MCF 10A (cell line): ENCODE measurements at regions not wholly inside any gene's neighbourhood (a gene's known extent, or its start where the extent isn't known, plus 50 kb on each side); places are given as distances from the start of the nearest gene placed in this dataset.
A peak's percentile ranks its signal among the peaks of the same experiment; 100 is the strongest.

Experiments used
- BruUV-seq: library from RNA; stranded (reverse); fragments of 400-500 nt; replicated peaks from 2 replicates; lab custom pipeline; 2021; lab: Mats Ljungman, UMichigan
- CTCF ChIA-PET: fragments of 300-600 bp; sonication (Branson Sonifier 250); formaldehyde crosslinking; extraction: SDS; loops from one replicate; lab custom pipeline; 2021; ENCODE audit warnings: antibody characterized with exemption, inconsistent platforms; lab: Yijun Ruan, JAX
- POLR2A ChIA-PET: fragments of 300-600, 350-650 bp; sonication (Branson Sonifier 250); formaldehyde crosslinking; extraction: SDS; loops from one replicate; lab custom pipeline; 2020; ENCODE audit warnings: antibody characterized with exemption, inconsistent platforms; lab: Yijun Ruan, JAX
- DNase-seq: peaks from one replicate; pipeline ENCODE4 v3.0.0-alpha.2; 2018; ENCODE audit not compliant: unreplicated experiment
- H3K27ac Mint-ChIP-seq: one replicate; pipeline ENCODE4 v1.8.0; 2022; ENCODE audit warnings: mild to moderate bottlenecking, low read depth, mixed read lengths; ENCODE audit not compliant: unreplicated experiment
- H3K27me3 Mint-ChIP-seq: one replicate; pipeline ENCODE4 v1.8.0; 2022; ENCODE audit warnings: mixed read lengths; ENCODE audit not compliant: insufficient read depth, unreplicated experiment
- H3K36me3 Mint-ChIP-seq: one replicate; pipeline ENCODE4 v1.8.0; 2022; ENCODE audit warnings: mild to moderate bottlenecking, moderate library complexity, mixed read lengths; ENCODE audit not compliant: insufficient read depth, unreplicated experiment
- H3K4me1 Mint-ChIP-seq: one replicate; pipeline ENCODE4 v1.8.0; 2022; ENCODE audit warnings: mixed read lengths; ENCODE audit not compliant: insufficient read depth, unreplicated experiment
- H3K4me3 Mint-ChIP-seq: one replicate; pipeline ENCODE4 v1.8.0; 2022; ENCODE audit warnings: mild to moderate bottlenecking, moderate library complexity, mixed read lengths; ENCODE audit not compliant: unreplicated experiment
- H3K9me3 Mint-ChIP-seq: one replicate; pipeline ENCODE4 v1.8.0; 2022; ENCODE audit warnings: mixed read lengths; ENCODE audit not compliant: unreplicated experiment
- CTCF ChIP-seq: fragments of 200-600 bp; IDR thresholded peaks from one replicate; pipeline ENCODE4 v1.8.0; 2022; ENCODE audit warnings: antibody characterized with exemption, mild to moderate bottlenecking; ENCODE audit not compliant: unreplicated experiment
- intact Hi-C: fragments of 100-400 bp; cut with micrococcal nuclease; formaldehyde crosslinking; loops from 2 replicates; pipeline ENCODE4 v1.14.1; 2022

GRCh38 chr15:61534986-61535385 lies 305.9 kb upstream of the RORA start:
- H3K4me3 Mint-ChIP-seq, result no peak overlapping the region
- intact Hi-C loops, result no loop called here
- TF ChIP-seq CTCF, result no peak
- H3K4me1 Mint-ChIP-seq, result no peaks in the 10 kb centered on the region
- no TSS peak for BruUV-seq
- no peak overlapping the region for H3K27ac Mint-ChIP-seq
- H3K27me3 Mint-ChIP-seq, result peaks cover 37% of the 10 kb centered on the region
- peaks cover 4% of the 10 kb centered on the region for H3K36me3 Mint-ChIP-seq
- no peak for DNase-seq
- ChIA-PET CTCF (interaction anchor here (0.6 kb wide), 1 partner anchor 26 kb away, joined by 3 read pairs; no protein-coding TSS in a partner anchor), POLR2A (no interaction called here)
- H3K9me3 Mint-ChIP-seq, result no peaks in the 10 kb centered on the region

GRCh38 chr15:61530769-61531168 lies 301.7 kb upstream of the RORA start:
- Mint-ChIP-seq H3K4me1 (no peaks in the 10 kb centered on the region), H3K27ac (no peak overlapping the region), H3K9me3 (no peaks in the 10 kb centered on the region), H3K27me3 (no peaks in the 10 kb centered on the region), H3K4me3 (no peak overlapping the region), H3K36me3 (peaks cover 4% of the 10 kb centered on the region)
- DNase-seq, result peak; percentile 9
- no TSS peak for BruUV-seq
- POLR2A ChIA-PET, result interaction anchor here (0.6 kb wide), 1 partner anchor 490 kb away, joined by 3 read pairs; no protein-coding TSS in a partner anchor
- intact Hi-C loops, result loop anchor here (2.0 kb wide), 1 partner anchor 304 kb away; no protein-coding TSS in a partner anchor
- no peak for TF ChIP-seq CTCF
- CTCF ChIA-PET, result interaction anchor here (0.6 to 1.6 kb wide), 2 partner anchors 20 to 303 kb away, joined by 4 read pairs; no protein-coding TSS in a partner anchor

GRCh38 chr15:61528581-61528910 lies 299.4 kb upstream of the RORA start:
- intact Hi-C loops, result no loop called here
- H3K4me3 Mint-ChIP-seq, result no peak overlapping the region
- no peaks in the 10 kb centered on the region for H3K27me3 Mint-ChIP-seq
- H3K36me3 Mint-ChIP-seq, result peaks cover 4% of the 10 kb centered on the region
- ChIA-PET CTCF (no interaction called here), POLR2A (no interaction called here)
- H3K27ac Mint-ChIP-seq, result no peak overlapping the region
- no peaks in the 10 kb centered on the region for H3K4me1 Mint-ChIP-seq
- TF ChIP-seq CTCF, result no peak
- DNase-seq, result no peak
- no peaks in the 10 kb centered on the region for H3K9me3 Mint-ChIP-seq
- no TSS peak for BruUV-seq

- ChIA-PET CTCF (no interaction called here), POLR2A (no interaction called here)
- TF ChIP-seq CTCF, result no peak
- intact Hi-C loops, result no loop called here
- Mint-ChIP-seq H3K27ac (no peak overlapping the region), H3K4me1 (no peaks in the 10 kb centered on the region), H3K36me3 (peaks cover 4% of the 10 kb centered on the region), H3K27me3 (no peaks in the 10 kb centered on the region), H3K4me3 (no peak overlapping the region), H3K9me3 (no peaks in the 10 kb centered on the region)
- BruUV-seq, result no TSS peak
- no peak for DNase-seq
These were observed 298.9 kb upstream of the RORA start for GRCh38 chr15:61527836-61528580.
